ENCODE measurements at regions not wholly inside any gene's neighbourhood (a gene's known extent, or its start where the extent isn't known, plus 50 kb on each side); places are given as distances from the start of the nearest gene placed in this dataset.

DNA sequence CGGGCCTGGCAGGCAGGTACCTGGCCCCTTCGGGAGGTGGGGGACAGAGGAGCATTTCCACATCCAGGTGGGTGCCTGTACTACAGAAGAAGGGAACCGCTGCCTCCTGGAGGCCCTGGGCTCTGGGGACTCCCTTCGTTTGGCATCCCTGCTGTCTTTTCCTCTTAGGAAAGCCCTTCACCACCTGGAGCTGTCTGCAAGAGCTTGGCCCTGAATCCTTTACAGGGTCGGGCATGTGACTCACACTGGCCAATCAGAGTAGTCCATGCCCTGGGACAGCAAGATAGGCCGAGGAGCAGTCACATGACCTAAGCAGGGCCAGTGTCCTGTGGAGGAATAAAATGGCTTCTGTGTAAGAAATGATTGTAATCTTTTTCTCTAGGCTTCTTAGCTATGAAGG, 224.9 kb downstream of the ANKRD60 start:
- Histone ChIP-seq H3K9me3 (ENCODE audit: severe bottlenecking) (no peaks in the 10 kb centered on the region), H3K27me3 (ENCODE audit: insufficient read depth, poor library complexity, severe bottlenecking) (no peaks in the 10 kb centered on the region), H3K4me1 (ENCODE audit: insufficient read depth, poor library complexity, severe bottlenecking) (no peaks in the 10 kb centered on the region), H3K36me3 (ENCODE audit: low read depth) (no peaks in the 10 kb centered on the region), H3K4me3 (ENCODE audit: severe bottlenecking) (no peak overlapping the region), H3K27ac (ENCODE audit: poor library complexity, severe bottlenecking) (no peak overlapping the region)
- DNase-seq (ENCODE audit: low spot score), result peak; percentile 73
- TF ChIP-seq, protein P1, sequence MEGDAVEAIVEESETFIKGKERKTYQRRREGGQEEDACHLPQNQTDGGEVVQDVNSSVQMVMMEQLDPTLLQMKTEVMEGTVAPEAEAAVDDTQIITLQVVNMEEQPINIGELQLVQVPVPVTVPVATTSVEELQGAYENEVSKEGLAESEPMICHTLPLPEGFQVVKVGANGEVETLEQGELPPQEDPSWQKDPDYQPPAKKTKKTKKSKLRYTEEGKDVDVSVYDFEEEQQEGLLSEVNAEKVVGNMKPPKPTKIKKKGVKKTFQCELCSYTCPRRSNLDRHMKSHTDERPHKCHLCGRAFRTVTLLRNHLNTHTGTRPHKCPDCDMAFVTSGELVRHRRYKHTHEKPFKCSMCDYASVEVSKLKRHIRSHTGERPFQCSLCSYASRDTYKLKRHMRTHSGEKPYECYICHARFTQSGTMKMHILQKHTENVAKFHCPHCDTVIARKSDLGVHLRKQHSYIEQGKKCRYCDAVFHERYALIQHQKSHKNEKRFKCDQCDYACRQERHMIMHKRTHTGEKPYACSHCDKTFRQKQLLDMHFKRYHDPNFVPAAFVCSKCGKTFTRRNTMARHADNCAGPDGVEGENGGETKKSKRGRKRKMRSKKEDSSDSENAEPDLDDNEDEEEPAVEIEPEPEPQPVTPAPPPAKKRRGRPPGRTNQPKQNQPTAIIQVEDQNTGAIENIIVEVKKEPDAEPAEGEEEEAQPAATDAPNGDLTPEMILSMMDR (IDR thresholded peaks at IDR 0.05; ENCODE audit: poor library complexity, severe bottlenecking), result no peak
- ATAC-seq (ENCODE audit: low read depth), result no peak

DNA sequence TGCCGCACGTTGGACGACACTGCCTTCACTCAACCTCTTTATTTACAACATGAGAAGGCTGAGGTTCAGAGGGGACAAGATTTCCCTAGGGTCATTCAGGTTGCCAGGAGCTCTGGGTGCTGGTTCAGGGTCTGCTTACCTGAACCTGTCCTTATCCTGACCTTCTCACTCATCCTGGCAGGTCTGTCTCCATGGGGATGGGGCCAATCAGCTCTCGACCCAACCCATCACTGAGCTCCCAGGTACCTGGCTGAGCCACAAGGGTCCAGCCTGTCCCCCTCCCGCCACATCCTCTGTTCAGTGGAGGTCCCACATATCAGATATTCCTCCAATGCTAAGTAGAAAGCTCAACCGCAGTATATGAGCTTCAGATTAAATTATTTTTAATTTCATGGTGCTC, 225.6 kb downstream of the ANKRD60 start:
- H3K4me3 ChIP-seq (ENCODE audit: severe bottlenecking), result no peak overlapping the region
- DNase-seq (ENCODE audit: low spot score) (peak; percentile 49), ATAC-seq (ENCODE audit: low read depth) (no peak)
- H3K4me1 ChIP-seq (ENCODE audit: insufficient read depth, poor library complexity, severe bottlenecking), result no peaks in the 10 kb centered on the region
- H3K27me3 ChIP-seq (ENCODE audit: insufficient read depth, poor library complexity, severe bottlenecking), result no peaks in the 10 kb centered on the region
- no peaks in the 10 kb centered on the region for H3K9me3 ChIP-seq (ENCODE audit: severe bottlenecking)
- TF ChIP-seq, protein P1 (IDR thresholded peaks at IDR 0.05; ENCODE audit: poor library complexity, severe bottlenecking), result no peak
- H3K36me3 ChIP-seq (ENCODE audit: low read depth), result no peaks in the 10 kb centered on the region
- no peak overlapping the region for H3K27ac ChIP-seq (ENCODE audit: poor library complexity, severe bottlenecking)

DNA sequence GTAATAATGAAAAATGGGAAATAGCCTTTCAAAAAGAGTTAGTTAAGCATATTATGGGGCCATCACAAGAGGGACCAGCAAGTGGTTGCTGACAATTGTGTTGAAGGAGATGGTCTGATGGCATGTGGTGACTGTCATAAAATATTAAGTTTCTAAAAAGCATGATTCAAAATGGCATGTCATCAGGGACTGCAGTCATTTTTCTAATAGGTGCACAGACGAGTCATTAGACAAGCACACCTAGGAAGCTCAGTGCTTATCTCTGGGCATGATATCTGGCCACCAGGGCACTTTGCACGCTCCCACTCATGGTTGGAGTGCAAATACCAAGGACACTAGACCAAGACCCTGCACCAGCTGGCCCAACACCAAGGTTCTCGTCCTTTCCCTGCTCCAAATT, 226.5 kb downstream of the ANKRD60 start:
- H3K4me1 ChIP-seq (ENCODE audit: insufficient read depth, poor library complexity, severe bottlenecking), result peaks cover 6% of the 10 kb centered on the region
- H3K27me3 ChIP-seq (ENCODE audit: insufficient read depth, poor library complexity, severe bottlenecking), result no peaks in the 10 kb centered on the region
- ATAC-seq (ENCODE audit: low read depth) (no peak), DNase-seq (ENCODE audit: low spot score) (no peak)
- TF ChIP-seq, protein P1 (IDR thresholded peaks at IDR 0.05; ENCODE audit: poor library complexity, severe bottlenecking), result no peak
- H3K4me3 ChIP-seq (ENCODE audit: severe bottlenecking), result no peak overlapping the region
- H3K36me3 ChIP-seq (ENCODE audit: low read depth), result no peaks in the 10 kb centered on the region
- no peak overlapping the region for H3K27ac ChIP-seq (ENCODE audit: poor library complexity, severe bottlenecking)
- no peaks in the 10 kb centered on the region for H3K9me3 ChIP-seq (ENCODE audit: severe bottlenecking)

DNA sequence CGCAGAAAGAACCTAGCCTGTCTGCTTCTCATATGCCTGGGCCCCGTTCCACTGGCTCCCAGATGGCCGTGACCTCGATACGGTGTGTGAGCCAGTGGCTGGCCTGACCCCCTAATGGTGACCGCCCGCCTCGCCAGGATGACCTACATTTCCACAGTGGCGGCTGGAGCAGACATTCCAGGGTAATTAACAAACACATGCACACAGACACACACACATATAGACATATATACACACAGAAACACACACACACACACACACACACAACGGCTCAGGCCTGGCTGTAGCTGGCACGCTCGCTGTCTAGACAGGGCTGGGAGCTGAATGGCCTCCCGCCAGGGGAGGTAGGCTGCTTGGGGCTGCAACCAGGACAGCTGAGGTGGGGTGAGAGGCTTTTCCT, 227.1 kb downstream of the ANKRD60 start:
- no peak for DNase-seq (ENCODE audit: low spot score)

DNA sequence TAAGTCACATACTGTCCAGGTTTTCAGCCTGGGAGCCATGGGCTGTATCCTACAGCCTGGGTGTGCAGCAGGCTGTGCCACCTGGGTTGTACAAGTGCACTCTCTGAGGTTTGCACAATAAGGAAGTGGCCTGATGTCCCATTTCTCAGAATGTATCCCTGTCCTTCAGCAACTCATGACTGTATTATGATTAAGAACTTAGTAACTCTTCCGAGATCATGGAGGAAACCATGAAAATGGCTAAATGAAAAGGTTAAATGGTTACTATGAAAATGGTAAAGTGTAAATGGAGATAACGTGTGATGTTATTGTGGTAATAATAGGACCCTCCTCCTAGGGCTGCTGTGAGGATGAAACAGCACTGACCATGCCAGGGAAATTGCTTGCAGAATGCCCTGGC, 227.6 kb downstream of the ANKRD60 start:
- H3K4me3 ChIP-seq (ENCODE audit: severe bottlenecking), result no peak overlapping the region
- H3K27me3 ChIP-seq (ENCODE audit: insufficient read depth, poor library complexity, severe bottlenecking), result no peaks in the 10 kb centered on the region
- no peak for ATAC-seq (ENCODE audit: low read depth)
- DNase-seq (ENCODE audit: low spot score), result no peak
- H3K9me3 ChIP-seq (ENCODE audit: severe bottlenecking), result no peaks in the 10 kb centered on the region
- TF ChIP-seq, protein P1 (IDR thresholded peaks at IDR 0.05; ENCODE audit: poor library complexity, severe bottlenecking), result no peak
- no peak overlapping the region for H3K27ac ChIP-seq (ENCODE audit: poor library complexity, severe bottlenecking)
- peaks cover 11% of the 10 kb centered on the region for H3K4me1 ChIP-seq (ENCODE audit: insufficient read depth, poor library complexity, severe bottlenecking)
- H3K36me3 ChIP-seq (ENCODE audit: low read depth), result no peaks in the 10 kb centered on the region

More for the DNA sequence above, 227.1 kb downstream of the ANKRD60 start:
- H3K9me3 ChIP-seq (ENCODE audit: severe bottlenecking), result no peaks in the 10 kb centered on the region
- ATAC-seq (ENCODE audit: low read depth), result no peak
- peaks cover 11% of the 10 kb centered on the region for H3K4me1 ChIP-seq (ENCODE audit: insufficient read depth, poor library complexity, severe bottlenecking)
- TF ChIP-seq, protein P1 (IDR thresholded peaks at IDR 0.05; ENCODE audit: poor library complexity, severe bottlenecking), result no peak
- H3K27ac ChIP-seq (ENCODE audit: poor library complexity, severe bottlenecking), result no peak overlapping the region
- H3K27me3 ChIP-seq (ENCODE audit: insufficient read depth, poor library complexity, severe bottlenecking), result no peaks in the 10 kb centered on the region
- no peak overlapping the region for H3K4me3 ChIP-seq (ENCODE audit: severe bottlenecking)
- no peaks in the 10 kb centered on the region for H3K36me3 ChIP-seq (ENCODE audit: low read depth)

Measured in RWPE2 (cell line).